K562 (cell line): ENCODE measurements at regions not wholly inside any gene's neighbourhood (a gene's known extent, or its start where the extent isn't known, plus 50 kb on each side); places are given as distances from the start of the nearest gene placed in this dataset.

Experiments
- ATAC-seq: fragments of 200-7000 bp; cut with Tn5 transposase; 3 replicates; pipeline ENCODE4 v1.9.1; 2020; ENCODE audit warnings: moderate library complexity
- BruUV-seq: library from RNA; stranded (reverse); fragments of 400-500 nt; replicated peaks from 2 replicates; lab custom pipeline; 2021; lab: Mats Ljungman, UMichigan
- CTCF ChIA-PET: fragments of 300-600 bp; formaldehyde crosslinking; extraction: SDS; loops from one replicate; lab custom pipeline; 2021; ENCODE audit warnings: low intra/inter-chr PET ratio; lab: Yijun Ruan, JAX
- POLR2A ChIA-PET: fragments of 300-600, 350-650 bp; sonication (Branson Sonifier 250); formaldehyde crosslinking; extraction: SDS; loops from one replicate; lab custom pipeline; 2021; ENCODE audit warnings: antibody characterized with exemption, inconsistent platforms; lab: Yijun Ruan, JAX
- DNase-seq, 4 experiments: peaks; one replicate each; pipeline versions ENCODE4 v3.0.0 to v3.0.0-alpha.2; 2011 to 2018; ENCODE audit warnings: low spot score in 3 of 4, mixed read lengths in 3 of 4; ENCODE audit errors: extremely low read depth in 1 of 4
- FAIRE-seq: peaks from 2 replicates; lab custom pipeline; 2011; peaks lifted over from hg19 to GRCh38; lab: Jason Lieb, UNC
- H2AFZ ChIP-seq: 2 replicates; pipeline ENCODE4 v1.6.0; 2011; ENCODE audit warnings: low read depth, low read length, control low read depth, inconsistent platforms
- H3K27ac ChIP-seq: fragments of 200-600 bp; 3 replicates; pipeline ENCODE4 v1.8.0; 2011; ENCODE audit warnings: low read depth, mild to moderate bottlenecking, control low read depth, inconsistent platforms, low read length, moderate library complexity, mixed read lengths; ENCODE audit errors: extremely low read depth
- H3K27me3 ChIP-seq, 2 experiments: fragments of 300-600 bp in 1 of 2; 2 replicates in 1 of 2; 3 replicates in 1 of 2; pipeline versions ENCODE4 v1.6.0 to v1.8.0; 2011; ENCODE audit warnings: inconsistent platforms in 2 of 2, low read length in 2 of 2, mild to moderate bottlenecking in 1 of 2, mixed read lengths in 1 of 2, moderate library complexity in 1 of 2; ENCODE audit not compliant: control insufficient read depth in 2 of 2, insufficient read depth in 2 of 2
- H3K36me3 ChIP-seq: fragments of 300-600 bp; 3 replicates; pipeline ENCODE4 v1.8.0; 2011; ENCODE audit warnings: mild to moderate bottlenecking, low read length, inconsistent platforms; ENCODE audit not compliant: control insufficient read depth, insufficient read depth
- H3K4me1 ChIP-seq, 2 experiments: fragments of 200-600 bp in 1 of 2; replicated peaks in 1 of 2; 2 replicates in 1 of 2; 3 replicates in 1 of 2; pipeline versions ENCODE4 v1.5.1 to v1.8.0; 2011; ENCODE audit warnings: inconsistent platforms in 2 of 2, low read length in 2 of 2, mild to moderate bottlenecking in 1 of 2, mixed read lengths in 1 of 2, moderate library complexity in 1 of 2; ENCODE audit not compliant: control insufficient read depth in 2 of 2, insufficient read depth in 2 of 2
- H3K4me2 ChIP-seq: 2 replicates; pipeline ENCODE4 v1.6.1; 2011; ENCODE audit warnings: low read length, control low read depth, inconsistent platforms, mixed read lengths; ENCODE audit not compliant: insufficient read depth
- H3K4me3 ChIP-seq: fragments of 200-600 bp; sonication (generic), shearing (Covaris generic); 2 replicates; pipeline ENCODE4 v1.5.1; 2016; ENCODE audit warnings: control low read depth, inconsistent platforms
- H3K79me2 ChIP-seq: fragments of 200-600 bp; 3 replicates; pipeline ENCODE4 v1.8.0; 2011; ENCODE audit warnings: low read length, inconsistent platforms; ENCODE audit not compliant: control insufficient read depth, insufficient read depth
- H3K9ac ChIP-seq, 2 experiments: 2 replicates each; pipeline versions ENCODE4 v1.6.0 to v1.6.1; 2011; ENCODE audit warnings: low read depth in 2 of 2, low read length in 2 of 2, control low read depth in 1 of 2, inconsistent platforms in 1 of 2, mild to moderate bottlenecking in 1 of 2, mixed read lengths in 1 of 2; ENCODE audit not compliant: insufficient read depth in 1 of 2
- H3K9me1 ChIP-seq: one replicate; pipeline ENCODE4 v1.6.0; 2011; ENCODE audit warnings: inconsistent platforms, mild to moderate bottlenecking, low read length, moderate library complexity; ENCODE audit not compliant: control insufficient read depth, insufficient read depth
- H3K9me3 ChIP-seq: replicated peaks from 2 replicates; pipeline ENCODE4 v1.5.1; 2011; ENCODE audit warnings: low read depth, low read length, inconsistent platforms; ENCODE audit not compliant: control insufficient read depth, insufficient read depth
- H4K20me1 ChIP-seq: replicated peaks from 2 replicates; pipeline ENCODE4 v1.6.1; 2011; ENCODE audit warnings: low read length, inconsistent platforms, mixed read lengths; ENCODE audit not compliant: control insufficient read depth, insufficient read depth
- ADNP ChIP-seq: fragments of 200-800 bp; sonication (Bioruptor generic); IDR thresholded peaks from 2 replicates; pipeline ENCODE4 v1.6.1; 2016; ENCODE audit warnings: missing genetic modification characterization, missing compliant biosample characterization
- ESRRB ChIP-seq: fragments of 250-450 bp; sonication (Bioruptor Pico); IDR thresholded peaks from 2 replicates; pipeline ENCODE4 v1.5.0; 2020; ENCODE audit warnings: mild to moderate bottlenecking, moderate library complexity, borderline replicate concordance
- FOXJ3 ChIP-seq: sonication (generic); formaldehyde crosslinking; IDR thresholded peaks from 2 replicates; pipeline ENCODE4 v1.4.0; 2020; ENCODE audit warnings: mild to moderate bottlenecking, missing genetic modification reagents
- PTTG1 ChIP-seq: fragments of 450-650 bp; IDR thresholded peaks from 2 replicates; pipeline ENCODE4 v1.6.1; 2016; ENCODE audit warnings: low read depth, mild to moderate bottlenecking, missing genetic modification characterization, missing compliant biosample characterization
- RBFOX2 ChIP-seq: fragments of 200-400 bp; formaldehyde crosslinking; IDR thresholded peaks from 2 replicates; pipeline ENCODE4 v1.6.1; 2017; ENCODE audit warnings: low read depth, mild to moderate bottlenecking, low read length, moderate library complexity
- RBM17 ChIP-seq: fragments of 200-400 bp; formaldehyde crosslinking; IDR thresholded peaks from 2 replicates; pipeline ENCODE4 v1.6.1; 2017; ENCODE audit warnings: low read depth, mild to moderate bottlenecking, low read length, borderline replicate concordance
- SMARCA4 ChIP-seq: fragments of 450-650 bp; IDR thresholded peaks from 2 replicates; pipeline ENCODE4 v1.6.1; 2016
- SOX6 ChIP-seq: fragments of 450-650 bp; IDR thresholded peaks from 2 replicates; pipeline ENCODE4 v1.6.1; 2014; ENCODE audit warnings: mild to moderate bottlenecking
- WGBS: fragments of 100-300 bp; shearing (Covaris generic); methylation state at CpG from one replicate; pipeline ENCODE4 v1.1.6; 2016; ENCODE audit warnings: low coverage, mixed read lengths; ENCODE audit not compliant: insufficient coverage; ENCODE audit errors: missing lambda C conversion rate; 5-methylcytosine and 5-hydroxymethylcytosine counted together
- in situ Hi-C: fragments of 300-500 bp; cut with MboI; formaldehyde crosslinking; loops from 4 replicates; pipeline ENCODE4 v1.15.0; 2018; ENCODE audit warnings: inconsistent platforms, mixed read lengths
- intact Hi-C: fragments of 100-400 bp; cut with micrococcal nuclease; formaldehyde crosslinking; loops from 2 replicates; pipeline ENCODE4 v1.14.2; 2022
- TF ChIP-seq, protein P1 (sequence below): sonication (generic); formaldehyde crosslinking; IDR thresholded peaks from 2 replicates; pipeline ENCODE4 v1.8.0; 2022; ENCODE audit warnings: missing genetic modification reagents, mild to moderate bottlenecking, moderate library complexity, borderline replicate concordance
- TF ChIP-seq, protein P2 (sequence below), 2 experiments: fragments of 450-650 bp; IDR thresholded peaks; 2 replicates each; pipeline ENCODE4 v1.6.1; 2016; ENCODE audit warnings: mild to moderate bottlenecking in 2 of 2, borderline replicate concordance in 1 of 2, low read depth in 1 of 2, moderate library complexity in 1 of 2

DNA sequence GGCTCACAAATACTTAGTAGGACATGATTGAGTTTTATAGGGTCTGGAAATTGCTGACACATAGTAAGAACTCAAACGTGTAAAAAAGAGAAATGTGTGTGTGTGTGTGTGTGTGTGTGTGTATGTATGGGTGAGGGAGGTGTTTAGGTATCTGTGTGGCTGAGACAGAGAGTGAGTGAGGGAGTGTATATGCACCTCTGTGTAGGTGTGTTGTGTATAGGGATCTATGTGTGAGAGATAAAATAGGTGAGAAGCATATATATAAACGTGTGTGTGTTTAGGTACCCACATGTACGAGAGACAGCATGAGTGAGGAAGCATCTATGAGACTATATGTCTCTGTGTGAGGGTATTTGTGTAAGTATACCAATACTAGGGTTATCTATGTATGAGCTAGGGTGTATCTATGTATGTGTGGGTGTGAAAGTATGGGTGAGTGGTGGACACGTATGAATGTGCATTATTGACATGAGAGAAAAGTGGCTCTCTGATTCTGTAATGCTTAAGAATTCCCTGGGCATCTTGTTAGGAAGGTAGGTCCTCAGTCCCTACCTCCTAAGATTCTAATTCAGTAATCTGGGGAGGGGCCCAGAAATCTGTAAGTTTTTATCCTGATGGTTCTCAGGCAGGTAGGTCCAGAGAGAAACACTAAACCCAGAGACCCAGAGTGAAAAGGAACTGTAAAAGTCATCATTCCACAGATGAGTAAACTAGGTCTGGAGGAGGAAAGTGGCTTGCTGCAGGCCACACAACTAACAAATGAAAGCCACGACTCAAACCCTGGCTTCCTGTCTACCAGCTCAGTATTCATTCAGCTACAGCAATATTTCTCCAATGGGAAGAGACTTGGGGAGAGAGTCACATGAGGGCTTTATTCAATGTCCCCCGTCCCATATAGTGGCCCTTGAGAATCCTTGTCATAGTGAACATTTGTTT is 237.0 kb downstream of the IDS start:
- in situ Hi-C loops (no loop called here), intact Hi-C loops (no loop called here)
- no peaks in the 10 kb centered on the region for H3K9me1 ChIP-seq
- no peak for FAIRE-seq
- H4K20me1 ChIP-seq, result no peaks in the 10 kb centered on the region
- DNase-seq, result no peak
- H3K4me1 ChIP-seq, result no peaks in the 10 kb centered on the region
- H3K9ac ChIP-seq, result no peak overlapping the region
- H2AFZ ChIP-seq, result no peak overlapping the region
- no peak for ATAC-seq
- H3K4me3 ChIP-seq, result no peak overlapping the region
- H3K27ac ChIP-seq, result no peak overlapping the region
- POLR2A ChIA-PET, result interaction anchor here (0.7 kb wide), 1 partner anchor 178 kb away, joined by 3 read pairs; no protein-coding TSS in a partner anchor
- WGBS, result 0% methylated on average over 5 of the region's 6 CpGs
- CTCF ChIA-PET, result no interaction called here
- BruUV-seq, result no TSS peak
- no peak overlapping the region for H3K4me2 ChIP-seq
- no peaks in the 10 kb centered on the region for H3K9me3 ChIP-seq
- no peaks in the 10 kb centered on the region for H3K27me3 ChIP-seq
- no peaks in the 10 kb centered on the region for H3K79me2 ChIP-seq
- no peaks in the 10 kb centered on the region for H3K36me3 ChIP-seq
- no peak for TF ChIP-seq RBM17
- no peak for TF ChIP-seq FOXJ3
- no peak for TF ChIP-seq RBFOX2
- no peak for TF ChIP-seq ADNP (tag)
- TF ChIP-seq SOX6, result no peak
- no peak for TF ChIP-seq SMARCA4
- no peak for TF ChIP-seq PTTG1 (tag)
- TF ChIP-seq, protein P1, sequence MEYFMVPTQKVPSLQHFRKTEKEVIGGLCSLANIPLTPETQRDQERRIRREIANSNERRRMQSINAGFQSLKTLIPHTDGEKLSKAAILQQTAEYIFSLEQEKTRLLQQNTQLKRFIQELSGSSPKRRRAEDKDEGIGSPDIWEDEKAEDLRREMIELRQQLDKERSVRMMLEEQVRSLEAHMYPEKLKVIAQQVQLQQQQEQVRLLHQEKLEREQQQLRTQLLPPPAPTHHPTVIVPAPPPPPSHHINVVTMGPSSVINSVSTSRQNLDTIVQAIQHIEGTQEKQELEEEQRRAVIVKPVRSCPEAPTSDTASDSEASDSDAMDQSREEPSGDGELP (CRISPR knock-in tag), result no peak
- TF ChIP-seq, protein P2, sequence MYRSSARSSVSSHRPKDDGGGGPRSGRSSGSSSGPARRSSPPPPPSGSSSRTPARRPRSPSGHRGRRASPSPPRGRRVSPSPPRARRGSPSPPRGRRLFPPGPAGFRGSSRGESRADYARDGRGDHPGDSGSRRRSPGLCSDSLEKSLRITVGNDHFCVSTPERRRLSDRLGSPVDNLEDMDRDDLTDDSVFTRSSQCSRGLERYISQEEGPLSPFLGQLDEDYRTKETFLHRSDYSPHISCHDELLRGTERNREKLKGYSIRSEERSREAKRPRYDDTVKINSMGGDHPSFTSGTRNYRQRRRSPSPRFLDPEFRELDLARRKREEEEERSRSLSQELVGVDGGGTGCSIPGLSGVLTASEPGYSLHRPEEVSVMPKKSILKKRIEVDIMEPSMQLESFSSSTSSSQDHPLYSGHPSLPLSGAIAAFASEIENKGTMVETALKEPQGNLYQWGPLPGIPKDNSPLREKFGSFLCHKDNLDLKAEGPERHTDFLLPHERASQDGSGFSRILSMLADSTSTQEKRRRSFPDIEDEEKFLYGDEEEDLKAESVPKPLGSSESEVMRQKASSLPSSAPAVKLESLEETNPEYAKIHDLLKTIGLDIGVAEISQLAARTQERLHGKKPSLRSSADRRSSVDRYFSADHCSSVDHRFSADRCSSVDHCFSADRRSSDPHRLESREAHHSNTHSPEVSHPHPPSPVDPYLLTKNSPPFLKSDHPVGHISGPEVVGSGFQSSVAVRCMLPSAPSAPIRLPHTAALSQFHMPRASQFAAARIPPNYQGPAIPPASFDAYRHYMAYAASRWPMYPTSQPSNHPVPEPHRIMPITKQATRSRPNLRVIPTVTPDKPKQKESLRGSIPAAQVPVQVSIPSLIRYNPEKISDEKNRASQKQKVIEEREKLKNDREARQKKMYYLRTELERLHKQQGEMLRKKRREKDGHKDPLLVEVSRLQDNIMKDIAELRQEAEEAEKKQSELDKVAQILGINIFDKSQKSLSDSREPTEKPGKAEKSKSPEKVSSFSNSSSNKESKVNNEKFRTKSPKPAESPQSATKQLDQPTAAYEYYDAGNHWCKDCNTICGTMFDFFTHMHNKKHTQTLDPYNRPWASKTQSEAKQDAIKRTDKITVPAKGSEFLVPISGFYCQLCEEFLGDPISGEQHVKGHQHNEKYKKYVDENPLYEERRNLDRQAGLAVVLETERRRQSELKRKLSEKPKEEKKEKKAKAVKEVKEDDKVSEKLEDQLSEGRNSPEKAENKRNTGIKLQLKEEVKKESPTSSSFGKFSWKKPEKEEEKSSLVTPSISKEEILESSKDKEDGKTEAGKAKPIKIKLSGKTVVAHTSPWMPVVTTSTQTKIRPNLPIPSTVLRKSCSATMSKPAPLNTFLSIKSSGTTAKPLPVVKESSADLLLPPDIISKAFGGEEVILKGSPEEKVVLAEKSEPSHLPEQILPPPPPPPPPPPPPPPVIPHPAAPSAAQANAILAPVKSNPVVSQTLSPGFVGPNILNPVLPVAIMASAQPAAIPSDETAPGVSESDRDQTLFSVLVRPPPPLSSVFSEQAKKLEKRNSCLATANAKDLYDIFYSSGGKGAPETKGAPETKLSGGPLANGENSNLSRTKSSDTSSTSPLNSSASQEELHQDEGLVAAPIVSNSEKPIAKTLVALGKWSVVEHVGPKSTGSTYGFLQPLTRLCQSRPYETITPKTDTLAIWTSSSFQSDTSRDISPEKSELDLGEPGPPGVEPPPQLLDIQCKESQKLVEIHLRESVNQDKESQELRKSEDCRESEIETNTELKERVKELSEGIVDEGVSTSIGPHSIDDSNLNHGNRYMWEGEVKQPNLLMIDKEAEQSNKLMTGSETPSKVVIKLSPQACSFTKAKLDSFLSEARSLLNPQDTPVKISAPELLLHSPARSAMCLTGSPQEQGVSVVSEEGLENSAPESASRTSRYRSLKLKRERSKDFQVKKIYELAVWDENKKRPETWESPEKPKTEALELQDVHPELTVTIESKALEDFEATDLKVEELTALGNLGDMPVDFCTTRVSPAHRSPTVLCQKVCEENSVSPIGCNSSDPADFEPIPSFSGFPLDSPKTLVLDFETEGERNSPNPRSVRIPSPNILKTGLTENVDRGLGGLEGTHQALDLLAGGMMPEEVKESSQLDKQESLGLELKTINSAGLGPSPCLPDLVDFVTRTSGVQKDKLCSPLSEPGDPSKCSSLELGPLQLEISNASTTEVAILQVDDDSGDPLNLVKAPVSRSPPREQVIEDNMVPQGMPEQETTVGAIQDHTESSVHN (IDR thresholded peaks at IDR 0.05; ENCODE audit: borderline replicate concordance in 1 of 2, low read depth in 1 of 2), result no peak
- TF ChIP-seq ESRRB, result no peak
